H1 (cell line): ENCODE measurements at regions not wholly inside any gene's neighbourhood (a gene's known extent, or its start where the extent isn't known, plus 50 kb on each side); places are given as distances from the start of the nearest gene placed in this dataset.

Source experiments
- CTCF ChIA-PET: fragments of 300-600 bp; sonication (Branson Sonifier 250); formaldehyde crosslinking; loops from one replicate; lab custom pipeline; 2021; ENCODE audit not compliant: partially characterized antibody; lab: Charles Lee
- POLR2A ChIA-PET: fragments of 300-600 bp; sonication (Branson Sonifier 250); formaldehyde crosslinking; loops from one replicate; lab custom pipeline; 2021; ENCODE audit warnings: inconsistent platforms; ENCODE audit not compliant: partially characterized antibody; lab: Charles Lee
- DNase-seq, 2 experiments: peaks; one replicate each; pipeline versions ENCODE4 v3.0.0 to v3.0.0-alpha.2; 2010 to 2022; ENCODE audit warnings: low spot score in 2 of 2, low read depth in 1 of 2, mixed read lengths in 1 of 2
- FAIRE-seq: peaks from 2 replicates; lab custom pipeline; 2011; peaks lifted over from hg19 to GRCh38; lab: Jason Lieb, UNC
- H2AFZ ChIP-seq: 2 replicates; pipeline ENCODE4 v1.8.1; 2012; ENCODE audit warnings: low read length, inconsistent platforms
- H2AK5ac ChIP-seq: 2 replicates; pipeline ENCODE4 v1.6.1; 2013; ENCODE audit warnings: low read depth, low read length
- H2BK120ac ChIP-seq: replicated peaks from 2 replicates; pipeline ENCODE3; 2013; ENCODE audit warnings: low read depth, low read length, inconsistent platforms
- H2BK12ac ChIP-seq: 2 replicates; pipeline ENCODE4 v1.6.1; 2013; ENCODE audit warnings: low read depth, low read length
- H2BK15ac ChIP-seq: 2 replicates; pipeline ENCODE4 v1.6.1; 2013; ENCODE audit warnings: low read length
- H2BK20ac ChIP-seq: 2 replicates; pipeline ENCODE4 v1.6.1; 2013; ENCODE audit warnings: low read length
- H2BK5ac ChIP-seq: 2 replicates; pipeline ENCODE4 v1.6.1; 2013; ENCODE audit warnings: low read depth, low read length
- H3K14ac ChIP-seq: 2 replicates; pipeline ENCODE4 v1.6.1; 2013; ENCODE audit warnings: inconsistent platforms; ENCODE audit not compliant: insufficient read length
- H3K18ac ChIP-seq: 2 replicates; pipeline ENCODE4 v1.6.1; 2013; ENCODE audit warnings: low read length; ENCODE audit errors: extremely low read depth
- H3K23ac ChIP-seq: 2 replicates; pipeline ENCODE4 v1.6.1; 2013; ENCODE audit warnings: inconsistent platforms; ENCODE audit not compliant: insufficient read length
- H3K23me2 ChIP-seq: 2 replicates; pipeline ENCODE4 v1.6.1; 2013; ENCODE audit warnings: low read depth, low read length
- H3K27ac ChIP-seq: 2 replicates; pipeline ENCODE4 v1.6.1; 2011; ENCODE audit warnings: low read depth, low read length, inconsistent platforms
- H3K27me3 ChIP-seq, 4 experiments: replicated peaks in 1 of 4; 1 replicate in 1 of 4; 2 replicates in 3 of 4; pipeline versions ENCODE4 v1.6.1 to v1.8.1; 2011 to 2013; ENCODE audit warnings: low read length in 3 of 4, mild to moderate bottlenecking in 3 of 4, inconsistent platforms in 2 of 4, mixed read lengths in 2 of 4, moderate library complexity in 1 of 4; ENCODE audit not compliant: control insufficient read depth in 3 of 4, insufficient read depth in 3 of 4; ENCODE audit errors: extremely low read depth in 1 of 4
- H3K36me3 ChIP-seq, 4 experiments: 2 replicates each; pipeline versions ENCODE4 v1.6.1 to v1.8.1; 2011 to 2013; ENCODE audit warnings: mild to moderate bottlenecking in 4 of 4, low read length in 3 of 4, moderate library complexity in 2 of 4, control low read depth in 1 of 4, inconsistent platforms in 1 of 4; ENCODE audit not compliant: insufficient read depth in 4 of 4, control insufficient read depth in 2 of 4
- H3K4ac ChIP-seq: replicated peaks from 2 replicates; pipeline ENCODE3; 2013; ENCODE audit warnings: low read length, low read depth, mixed read lengths, inconsistent platforms; ENCODE audit not compliant: insufficient read length
- H3K4me1 ChIP-seq, 4 experiments: replicated peaks in 1 of 4; 1 replicate in 1 of 4; 2 replicates in 3 of 4; pipeline versions ENCODE4 v1.6.1 to v1.8.1; 2011 to 2013; ENCODE audit warnings: low read length in 3 of 4, inconsistent platforms in 2 of 4, mixed read lengths in 1 of 4; ENCODE audit not compliant: insufficient read depth in 4 of 4, control insufficient read depth in 3 of 4
- H3K4me2 ChIP-seq, 2 experiments: 2 replicates each; pipeline versions ENCODE4 v1.6.1 to v1.8.1; 2011 to 2013; ENCODE audit warnings: low read depth in 2 of 2, low read length in 2 of 2, control low read depth in 1 of 2, inconsistent platforms in 1 of 2, mild to moderate bottlenecking in 1 of 2; ENCODE audit not compliant: insufficient read depth in 1 of 2
- H3K4me3 ChIP-seq, 4 experiments: fragments of 200-600, 300-600 bp in 1 of 4; sonication (generic), shearing (Covaris generic), sonication (Bioruptor Twin) in 1 of 4; 2 replicates each; pipeline versions ENCODE4 v1.5.1 to v1.8.1; 2011 to 2016; ENCODE audit warnings: low read length in 4 of 4, low read depth in 3 of 4, control low read depth in 2 of 4, inconsistent platforms in 2 of 4, mild to moderate bottlenecking in 2 of 4, mixed read lengths in 1 of 4, moderate library complexity in 1 of 4; ENCODE audit not compliant: insufficient read depth in 2 of 4; ENCODE audit errors: extremely low read depth in 1 of 4
- H3K56ac ChIP-seq: replicated peaks from 2 replicates; pipeline ENCODE3; 2013; ENCODE audit warnings: low read depth, mild to moderate bottlenecking, mixed read lengths, low read length, inconsistent platforms; ENCODE audit not compliant: insufficient read length
- H3K79me1 ChIP-seq: 2 replicates; pipeline ENCODE4 v1.6.1; 2013; ENCODE audit warnings: low read depth, low read length, control low read depth
- H3K79me2 ChIP-seq, 2 experiments: 2 replicates each; pipeline versions ENCODE4 v1.6.1 to v1.8.1; 2012 to 2013; ENCODE audit warnings: low read length in 2 of 2, mild to moderate bottlenecking in 2 of 2, inconsistent platforms in 1 of 2; ENCODE audit not compliant: insufficient read depth in 2 of 2, control insufficient read depth in 1 of 2
- H3K9ac ChIP-seq, 4 experiments: replicated peaks in 1 of 4; 1 replicate in 1 of 4; 2 replicates in 3 of 4; pipeline versions ENCODE4 v1.6.1 to v1.8.1; 2011 to 2013; ENCODE audit warnings: low read depth in 3 of 4, low read length in 3 of 4, control low read depth in 2 of 4, mild to moderate bottlenecking in 2 of 4, moderate library complexity in 2 of 4, inconsistent platforms in 1 of 4; ENCODE audit errors: extremely low read depth in 1 of 4
- H3K9me3 ChIP-seq, 2 experiments: 2 replicates each; pipeline versions ENCODE4 v1.6.1 to v1.8.1; 2012 to 2013; ENCODE audit warnings: mild to moderate bottlenecking in 2 of 2, moderate library complexity in 2 of 2, control low read depth in 1 of 2, inconsistent platforms in 1 of 2, low read depth in 1 of 2, low read length in 1 of 2, mixed read lengths in 1 of 2; ENCODE audit not compliant: insufficient read depth in 2 of 2
- H4K20me1 ChIP-seq, 2 experiments: replicated peaks in 1 of 2; 2 replicates each; pipeline versions ENCODE3 to v1.8.1; 2011 to 2013; ENCODE audit warnings: inconsistent platforms in 2 of 2, low read length in 2 of 2, mild to moderate bottlenecking in 1 of 2; ENCODE audit not compliant: insufficient read depth in 2 of 2, control insufficient read depth in 1 of 2
- H4K5ac ChIP-seq: 2 replicates; pipeline ENCODE4 v1.6.1; 2013; ENCODE audit warnings: low read length, low read depth, mixed read lengths, inconsistent platforms; ENCODE audit not compliant: insufficient read length
- H4K8ac ChIP-seq: 2 replicates; pipeline ENCODE4 v1.8.0; 2013; ENCODE audit warnings: mild to moderate bottlenecking, moderate library complexity, low read length, inconsistent platforms; ENCODE audit not compliant: insufficient read depth; ENCODE audit errors: extremely low read depth
- H4K91ac ChIP-seq: replicated peaks from 2 replicates; pipeline ENCODE3; 2013; ENCODE audit warnings: low read length, mixed read lengths, inconsistent platforms; ENCODE audit not compliant: insufficient read length
- CTCF ChIP-seq, 3 experiments: IDR thresholded peaks; 1 replicate in 2 of 3; 2 replicates in 1 of 3; pipeline versions ENCODE4 v1.5.1 to v1.6.1; 2011; ENCODE audit warnings: low read length in 3 of 3, mild to moderate bottlenecking in 3 of 3, inconsistent platforms in 2 of 3, low read depth in 1 of 3, moderate library complexity in 1 of 3; ENCODE audit not compliant: insufficient read depth in 1 of 3; ENCODE audit errors: control extremely low read depth in 1 of 3
- POLR2A ChIP-seq, 2 experiments: IDR thresholded peaks; 1 replicate in 1 of 2; 2 replicates in 1 of 2; pipeline ENCODE4 v1.6.1; 2011; ENCODE audit warnings: low read depth in 2 of 2, low read length in 2 of 2, mild to moderate bottlenecking in 2 of 2; ENCODE audit errors: control extremely low read depth in 1 of 2
- POLR2AphosphoS5 ChIP-seq: IDR thresholded peaks from 2 replicates; pipeline ENCODE4 v1.6.1; 2011; ENCODE audit warnings: low read depth, low read length
- RFX5 ChIP-seq: IDR thresholded peaks from 2 replicates; pipeline ENCODE4 v1.6.1; 2011; ENCODE audit warnings: low read depth, low read length, improper control_type of control experiment, borderline replicate concordance
- SP1 ChIP-seq: IDR thresholded peaks from 2 replicates; pipeline ENCODE4 v1.6.1; 2011; ENCODE audit warnings: low read depth, low read length
- WGBS, 2 experiments: shearing (Covaris generic) in 1 of 2; methylation state at CpG; one replicate each; pipeline versions ENCODE4 v1.1.6 to v1.1.7; 2013 to 2015; ENCODE audit warnings: low lambda C conversion rate in 2 of 2, mixed read lengths in 2 of 2, inconsistent platforms in 1 of 2, low coverage in 1 of 2, missing lambda C conversion rate in 1 of 2; ENCODE audit not compliant: insufficient replicate concordance in 2 of 2, insufficient coverage in 1 of 2, insufficient read length in 1 of 2; ENCODE audit errors: extremely low coverage in 1 of 2, missing lambda C conversion rate in 1 of 2; 5-methylcytosine and 5-hydroxymethylcytosine counted together

GRCh38 chr12:42815068-42815467 lies 225.5 kb upstream of the PRICKLE1 start:
- H4K91ac ChIP-seq: no peak overlapping the region
- H3K23ac ChIP-seq: no peak overlapping the region
- H2AFZ ChIP-seq: no peak overlapping the region
- H4K5ac ChIP-seq: no peak overlapping the region
- no peak overlapping the region for H2BK15ac ChIP-seq
- H3K27ac ChIP-seq: no peak overlapping the region
- no peak overlapping the region for H2BK5ac ChIP-seq
- CTCF ChIA-PET: no interaction called here
- H3K4me2 ChIP-seq: no peak overlapping the region
- no peak overlapping the region for H2BK12ac ChIP-seq
- H3K23me2 ChIP-seq: no peaks in the 10 kb centered on the region
- POLR2A ChIA-PET: interaction anchor here (0.6 kb wide), 1 partner anchor 344 kb away, joined by 3 read pairs; no protein-coding TSS in a partner anchor
- no peaks in the 10 kb centered on the region for H3K79me1 ChIP-seq
- 95% methylated on average over 2 of the region's 2 CpGs; no CpG with 5 or more reads in 1 of the 2 experiments for WGBS, 2 experiments
- H3K27me3 ChIP-seq: no peaks in the 10 kb centered on the region
- no peak overlapping the region for H3K14ac ChIP-seq
- H2BK120ac ChIP-seq: no peak overlapping the region
- H2AK5ac ChIP-seq: no peak overlapping the region
- no peak for TF ChIP-seq POLR2AphosphoS5
- no peak for TF ChIP-seq SP1
- TF ChIP-seq POLR2A (IDR thresholded peaks at IDR 0.05; ENCODE audit: control extremely low read depth in 1 of 2, low read depth in 2 of 2, low read length in 2 of 2): no peak
- no peak for TF ChIP-seq RFX5
- TF ChIP-seq CTCF (IDR thresholded peaks at IDR 0.05; ENCODE audit: control extremely low read depth in 1 of 3, insufficient read depth in 1 of 3, low read depth in 1 of 3, low read length in 3 of 3): no peak
- H2BK20ac ChIP-seq: no peak overlapping the region
- no peak for DNase-seq
- no peak overlapping the region for H4K8ac ChIP-seq
- H3K36me3 ChIP-seq: no peaks in the 10 kb centered on the region
- no peak overlapping the region for H3K9ac ChIP-seq
- H3K4me3 ChIP-seq: no peak overlapping the region
- H3K4ac ChIP-seq: no peak overlapping the region
- no peak overlapping the region for H3K18ac ChIP-seq
- no peaks in the 10 kb centered on the region for H3K4me1 ChIP-seq
- no peaks in the 10 kb centered on the region for H4K20me1 ChIP-seq
- FAIRE-seq: no peak
- H3K56ac ChIP-seq: no peak overlapping the region
- no peaks in the 10 kb centered on the region for H3K79me2 ChIP-seq
- no peaks in the 10 kb centered on the region for H3K9me3 ChIP-seq
